GM12878 (cell line): ENCODE measurements at regions not wholly inside any gene's neighbourhood (a gene's known extent, or its start where the extent isn't known, plus 50 kb on each side); places are given as distances from the start of the nearest gene placed in this dataset.

Experiments used
- ATAC-seq: fragments of 200-7000 bp; cut with Tn5 transposase; 3 replicates; pipeline ENCODE4 v1.9.1; 2020; ENCODE audit warnings: mild to moderate bottlenecking, moderate library complexity
- BruUV-seq: library from RNA; stranded (reverse); fragments of 400-500 nt; replicated peaks from 2 replicates; lab custom pipeline; 2021; lab: Mats Ljungman, UMichigan
- CTCF ChIA-PET: fragments of 300-600 bp; sonication (Branson Sonifier 250); formaldehyde crosslinking; extraction: SDS; loops from one replicate; lab custom pipeline; 2021; ENCODE audit warnings: inconsistent platforms; lab: Yijun Ruan, JAX
- POLR2A ChIA-PET: fragments of 350-600 bp; formaldehyde crosslinking; extraction: SDS; loops from one replicate; lab custom pipeline; 2021; ENCODE audit warnings: inconsistent platforms; lab: Charles Lee
- RAD21 ChIA-PET: fragments of 300-600 bp; sonication (Branson Sonifier 250); formaldehyde crosslinking; loops from one replicate; lab custom pipeline; 2023; ENCODE audit warnings: antibody characterized with exemption; ENCODE audit not compliant: unreplicated experiment; lab: Charles Lee
- SMC1A ChIA-PET: fragments of 300-600 bp; sonication (Branson Sonifier 250); formaldehyde crosslinking; loops from one replicate; lab custom pipeline; 2023; ENCODE audit not compliant: unreplicated experiment, uncharacterized antibody; lab: Charles Lee
- DNase-seq: peaks from one replicate; pipeline ENCODE4 v3.0.0-alpha.2; 2011; ENCODE audit warnings: low read depth, low spot score
- FAIRE-seq: peaks from 3 replicates; lab custom pipeline; 2011; peaks lifted over from hg19 to GRCh38; lab: Jason Lieb, UNC
- H2AFZ ChIP-seq: 2 replicates; pipeline ENCODE4 v1.6.0; 2011; ENCODE audit warnings: low read depth, low read length, control low read depth; ENCODE audit not compliant: control insufficient read depth
- H3K27ac ChIP-seq: 2 replicates; pipeline ENCODE4 v1.5.1; 2011; ENCODE audit warnings: control low read depth; ENCODE audit not compliant: control insufficient read depth, insufficient read depth
- H3K27me3 ChIP-seq, 2 experiments: replicated peaks in 1 of 2; 2 replicates each; pipeline versions ENCODE4 v1.6.0 to v1.6.1; 2011; ENCODE audit warnings: low read length in 1 of 2; ENCODE audit not compliant: control insufficient read depth in 2 of 2, insufficient read depth in 2 of 2
- H3K36me3 ChIP-seq, 2 experiments: 2 replicates each; pipeline ENCODE4 v1.5.1; 2011; ENCODE audit warnings: low read length in 1 of 2; ENCODE audit not compliant: control insufficient read depth in 2 of 2, insufficient read depth in 2 of 2
- H3K4me1 ChIP-seq: 2 replicates; pipeline ENCODE4 v1.6.1; 2011; ENCODE audit warnings: mild to moderate bottlenecking, low read length, moderate library complexity, mixed read lengths; ENCODE audit not compliant: control insufficient read depth, insufficient read depth
- H3K4me2 ChIP-seq: 2 replicates; pipeline ENCODE4 v1.6.0; 2011; ENCODE audit warnings: control low read depth; ENCODE audit not compliant: control insufficient read depth, insufficient read depth
- H3K4me3 ChIP-seq: fragments of 200-600 bp; sonication (generic); 2 replicates; pipeline ENCODE4 v1.5.1; 2016
- H3K79me2 ChIP-seq: 2 replicates; pipeline ENCODE4 v1.6.0; 2011; ENCODE audit warnings: low read length; ENCODE audit not compliant: control insufficient read depth, insufficient read depth
- H3K9ac ChIP-seq: 2 replicates; pipeline ENCODE4 v1.8.0; 2011; ENCODE audit warnings: low read length, control low read depth, mixed read lengths; ENCODE audit not compliant: control insufficient read depth, insufficient read depth
- H3K9me3 ChIP-seq: replicated peaks from 3 replicates; pipeline ENCODE4 v1.5.1; 2011; ENCODE audit warnings: mild to moderate bottlenecking, low read length; ENCODE audit not compliant: control insufficient read depth, insufficient read depth
- H4K20me1 ChIP-seq: 2 replicates; pipeline ENCODE4 v1.6.0; 2011; ENCODE audit not compliant: control insufficient read depth, insufficient read depth
- BCL3 ChIP-seq: IDR thresholded peaks from 2 replicates; pipeline ENCODE4 v1.6.1; 2011; ENCODE audit warnings: borderline replicate concordance, low read depth, mild to moderate bottlenecking, moderate library complexity, low read length; ENCODE audit not compliant: insufficient read depth, poor library complexity, severe bottlenecking
- BHLHE40 ChIP-seq, 2 experiments: fragments of 450-650 bp in 1 of 2; IDR thresholded peaks; 2 replicates each; pipeline ENCODE4 v1.6.1; 2011 to 2017; ENCODE audit warnings: low read depth in 2 of 2, borderline replicate concordance in 1 of 2, improper control_type of control experiment in 1 of 2, low read length in 1 of 2, mild to moderate bottlenecking in 1 of 2
- REST ChIP-seq: IDR thresholded peaks from 2 replicates; pipeline ENCODE4 v1.6.1; 2012; ENCODE audit warnings: mild to moderate bottlenecking, low read depth, low read length
- TCF3 ChIP-seq: IDR thresholded peaks from 2 replicates; pipeline ENCODE4 v1.6.1; 2012; ENCODE audit warnings: low read depth, mild to moderate bottlenecking, low read length, borderline replicate concordance; ENCODE audit not compliant: insufficient read depth
- WGBS: methylation state at CpG from one replicate; pipeline ENCODE4 v1.1.6; 2016; ENCODE audit warnings: low lambda C conversion rate; ENCODE audit not compliant: insufficient replicate concordance, insufficient coverage; ENCODE audit errors: missing lambda C conversion rate; 5-methylcytosine and 5-hydroxymethylcytosine counted together
- in situ Hi-C: fragments of 300-500 bp; cut with MboI; formaldehyde crosslinking; loops from 9 replicates; pipeline ENCODE4 v1.14.3; 2018; ENCODE audit warnings: mixed read lengths
- intact Hi-C: fragments of 100-400 bp; cut with micrococcal nuclease; formaldehyde crosslinking; loops from one replicate; pipeline ENCODE4 v1.14.2; 2022; ENCODE audit not compliant: unreplicated experiment
- TF ChIP-seq, protein P1 (sequence below): fragments of 450-650 bp; IDR thresholded peaks from 2 replicates; pipeline ENCODE4 v1.6.1; 2016; ENCODE audit warnings: mild to moderate bottlenecking, moderate library complexity, borderline replicate concordance

DNA sequence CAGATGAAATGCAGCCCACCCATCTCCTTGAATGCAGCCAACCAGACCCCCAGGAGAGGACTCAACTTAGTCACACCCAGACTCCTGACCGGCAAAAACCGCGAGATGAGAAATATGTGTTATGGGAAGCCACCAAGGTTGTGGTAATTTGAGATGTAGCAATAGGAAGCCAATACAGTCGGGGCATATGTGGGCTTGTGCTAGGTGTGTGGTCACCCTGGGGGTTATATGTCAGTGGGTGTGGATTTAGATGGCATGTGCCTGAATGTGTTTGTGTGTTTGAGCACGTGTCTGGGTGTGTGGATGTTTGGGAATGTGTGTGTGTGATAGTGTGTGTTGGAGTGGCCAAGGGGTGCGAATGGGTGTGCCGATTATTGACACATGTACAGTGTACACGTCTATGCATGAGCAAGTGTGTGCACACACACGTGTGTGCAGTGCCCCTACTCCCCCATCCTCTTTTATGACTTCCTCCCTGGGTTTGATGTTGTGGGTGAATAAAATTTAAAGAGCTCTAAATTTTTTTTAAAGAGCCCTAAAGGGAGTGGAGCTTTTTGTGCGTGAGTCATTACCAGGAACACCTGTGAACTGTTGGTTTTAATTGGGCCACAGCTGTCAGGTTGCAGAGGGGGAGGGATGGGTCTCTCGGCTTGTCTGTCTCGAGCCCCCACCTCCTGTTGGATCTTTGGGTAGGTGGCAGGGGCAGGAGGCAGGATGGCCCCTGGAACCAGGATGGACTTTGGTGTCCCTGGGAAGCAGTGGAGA, 86.8 kb downstream of the LHX2 start:
- ATAC-seq = peak; percentile 39; the same call in 2 of the 3 replicates
- Histone ChIP-seq H4K20me1 (no peaks in the 10 kb centered on the region; the same call in 1 of the 2 replicates), H3K4me2 (no peak overlapping the region), H3K9ac (no peak overlapping the region), H3K36me3 (no peaks in the 10 kb centered on the region), H3K9me3 (no peaks in the 10 kb centered on the region; the same call in 2 of the 3 replicates), H3K27ac (no peak overlapping the region), H3K79me2 (no peaks in the 10 kb centered on the region), H3K4me3 (no peak overlapping the region), H3K4me1 (no peaks in the 10 kb centered on the region), H3K27me3 (no peaks in the 10 kb centered on the region; a peak in 1 of 4 replicates), H2AFZ (no peak overlapping the region)
- in situ Hi-C loops = no loop called here
- RAD21 ChIA-PET = no interaction called here
- intact Hi-C loops = no loop called here
- 23% methylated on average over 12 of the region's 12 CpGs for WGBS
- POLR2A ChIA-PET = no interaction called here
- no peak for TF ChIP-seq TCF3
- peak in 1 of 2 experiments; percentile 37; a peak in 1 of 4 replicates for TF ChIP-seq BHLHE40 (IDR thresholded peaks at IDR 0.05; ENCODE audit: borderline replicate concordance in 1 of 2, low read depth in 2 of 2, low read length in 1 of 2)
- no peak for TF ChIP-seq REST
- TF ChIP-seq, protein P1, sequence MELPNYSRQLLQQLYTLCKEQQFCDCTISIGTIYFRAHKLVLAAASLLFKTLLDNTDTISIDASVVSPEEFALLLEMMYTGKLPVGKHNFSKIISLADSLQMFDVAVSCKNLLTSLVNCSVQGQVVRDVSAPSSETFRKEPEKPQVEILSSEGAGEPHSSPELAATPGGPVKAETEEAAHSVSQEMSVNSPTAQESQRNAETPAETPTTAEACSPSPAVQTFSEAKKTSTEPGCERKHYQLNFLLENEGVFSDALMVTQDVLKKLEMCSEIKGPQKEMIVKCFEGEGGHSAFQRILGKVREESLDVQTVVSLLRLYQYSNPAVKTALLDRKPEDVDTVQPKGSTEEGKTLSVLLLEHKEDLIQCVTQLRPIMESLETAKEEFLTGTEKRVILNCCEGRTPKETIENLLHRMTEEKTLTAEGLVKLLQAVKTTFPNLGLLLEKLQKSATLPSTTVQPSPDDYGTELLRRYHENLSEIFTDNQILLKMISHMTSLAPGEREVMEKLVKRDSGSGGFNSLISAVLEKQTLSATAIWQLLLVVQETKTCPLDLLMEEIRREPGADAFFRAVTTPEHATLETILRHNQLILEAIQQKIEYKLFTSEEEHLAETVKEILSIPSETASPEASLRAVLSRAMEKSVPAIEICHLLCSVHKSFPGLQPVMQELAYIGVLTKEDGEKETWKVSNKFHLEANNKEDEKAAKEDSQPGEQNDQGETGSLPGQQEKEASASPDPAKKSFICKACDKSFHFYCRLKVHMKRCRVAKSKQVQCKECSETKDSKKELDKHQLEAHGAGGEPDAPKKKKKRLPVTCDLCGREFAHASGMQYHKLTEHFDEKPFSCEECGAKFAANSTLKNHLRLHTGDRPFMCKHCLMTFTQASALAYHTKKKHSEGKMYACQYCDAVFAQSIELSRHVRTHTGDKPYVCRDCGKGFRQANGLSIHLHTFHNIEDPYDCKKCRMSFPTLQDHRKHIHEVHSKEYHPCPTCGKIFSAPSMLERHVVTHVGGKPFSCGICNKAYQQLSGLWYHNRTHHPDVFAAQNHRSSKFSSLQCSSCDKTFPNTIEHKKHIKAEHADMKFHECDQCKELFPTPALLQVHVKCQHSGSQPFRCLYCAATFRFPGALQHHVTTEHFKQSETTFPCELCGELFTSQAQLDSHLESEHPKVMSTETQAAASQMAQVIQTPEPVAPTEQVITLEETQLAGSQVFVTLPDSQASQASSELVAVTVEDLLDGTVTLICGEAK = no peak
- peak; percentile 51 for TF ChIP-seq BCL3
- FAIRE-seq = peak; percentile 7
- SMC1A ChIA-PET = interaction anchor here (0.5 kb wide), 1 partner anchor 12 kb away, joined by 3 read pairs; no protein-coding TSS in a partner anchor
- no peak for DNase-seq
- CTCF ChIA-PET = interaction anchor here (0.8 kb wide), 1 partner anchor 11 kb away, joined by 3 read pairs; no protein-coding TSS in a partner anchor
- no TSS peak for BruUV-seq
